NCI-H82 treated with DMSO at 0.1 percent for 48 hours (cell line): ENCODE measurements at regions not wholly inside any gene's neighbourhood (a gene's known extent, or its start where the extent isn't known, plus 50 kb on each side); places are given as distances from the start of the nearest gene placed in this dataset.
"Not testable (repeated sequence)": the region's sequence is repeated elsewhere in the genome, so short reads cannot be mapped to it uniquely, and the experiment has no call there.

ENCODE experiments used
- DNase-seq: peaks from one replicate; lab custom pipeline; 2025; ENCODE audit not compliant: unreplicated experiment; lab: John Stamatoyannopoulos, UW

- DNase-seq = no peak
Observed at GRCh38 chr3:153958635-153959595, 162.3 kb upstream of the ARHGEF26 start.

- DNase-seq = no peak
Observed at GRCh38 chr3:153960458-153961074, 160.6 kb upstream of the ARHGEF26 start.

GRCh38 chr3:153961494-153961893, 159.7 kb upstream of the ARHGEF26 start:
- DNase-seq = no peak

GRCh38 chr3:153963012-153963411, 158.2 kb upstream of the ARHGEF26 start:
- no peak for DNase-seq

- no peak for DNase-seq
Observed at GRCh38 chr3:153967260-153967659, 153.9 kb upstream of the ARHGEF26 start.

GRCh38 chr3:153970047-153970446, 151.1 kb upstream of the ARHGEF26 start:
- DNase-seq = no peak

GRCh38 chr3:153970741-153971347, 150.3 kb upstream of the ARHGEF26 start:
- peak; percentile 79 for DNase-seq

- no peak for DNase-seq
Observed at GRCh38 chr3:153972862-153973261, 148.3 kb upstream of the ARHGEF26 start.

GRCh38 chr3:153973722-153974265, 147.4 kb upstream of the ARHGEF26 start:
- no peak for DNase-seq

- no peak for DNase-seq
Observed at GRCh38 chr3:153974614-153975013, 146.6 kb upstream of the ARHGEF26 start.

- DNase-seq = no peak
Observed at GRCh38 chr3:153976891-153977554, 144.2 kb upstream of the ARHGEF26 start.

- no peak for DNase-seq
Observed at GRCh38 chr3:153978006-153978405, 143.2 kb upstream of the ARHGEF26 start.

GRCh38 chr3:153979418-153980251, 141.6 kb upstream of the ARHGEF26 start:
- DNase-seq = no peak

- DNase-seq = no peak
Observed at GRCh38 chr3:153980252-153980590, 141.0 kb upstream of the ARHGEF26 start.

GRCh38 chr3:153997364-153997763, 123.8 kb upstream of the ARHGEF26 start:
- not testable (repeated sequence) for DNase-seq

GRCh38 chr3:154003649-154004048, 117.5 kb upstream of the ARHGEF26 start:
- DNase-seq = no peak

GRCh38 chr3:154011036-154011435, 110.2 kb upstream of the ARHGEF26 start:
- DNase-seq = no peak

GRCh38 chr3:154013736-154014135, 107.5 kb upstream of the ARHGEF26 start:
- no peak for DNase-seq

GRCh38 chr3:154015307-154015706, 105.9 kb upstream of the ARHGEF26 start:
- no peak for DNase-seq

- DNase-seq = peak; percentile 48
Observed at GRCh38 chr3:154018100-154018696, 103.0 kb upstream of the ARHGEF26 start.
